Neutrophil (primary cell): ENCODE measurements at regions not wholly inside any gene's neighbourhood (a gene's known extent, or its start where the extent isn't known, plus 50 kb on each side); places are given as distances from the start of the nearest gene placed in this dataset.

Experiments
- H3K27ac ChIP-seq: fragments of 200-600 bp; sonication (generic); 2 replicates; pipeline ENCODE4 v1.5.1; 2016; ENCODE audit warnings: mild to moderate bottlenecking, moderate library complexity
- H3K27me3 ChIP-seq: fragments of 200-600 bp; sonication (generic); 2 replicates; pipeline ENCODE4 v1.6.0; 2016; ENCODE audit warnings: mild to moderate bottlenecking
- H3K36me3 ChIP-seq: fragments of 200-600 bp; sonication (generic); 2 replicates; pipeline ENCODE4 v1.5.1; 2017
- H3K4me1 ChIP-seq, 2 experiments: fragments of 200-600 bp in 1 of 2; sonication (generic) in 1 of 2; 1 replicate in 1 of 2; 2 replicates in 1 of 2; pipeline versions ENCODE4 v1.5.1 to v1.6.1; 2013 to 2016; ENCODE audit warnings: low read depth in 1 of 2, low read length in 1 of 2, mild to moderate bottlenecking in 1 of 2, moderate library complexity in 1 of 2; ENCODE audit not compliant: control insufficient read depth in 1 of 2, insufficient read depth in 1 of 2
- H3K4me3 ChIP-seq, 2 experiments: fragments of 200-600 bp in 1 of 2; sonication (generic) in 1 of 2; 1 replicate in 1 of 2; 2 replicates in 1 of 2; pipeline ENCODE4 v1.5.1; 2013 to 2016; ENCODE audit warnings: low read depth in 1 of 2, low read length in 1 of 2, mild to moderate bottlenecking in 1 of 2, moderate library complexity in 1 of 2
- H3K9me3 ChIP-seq: fragments of 200-600 bp; sonication (generic); 2 replicates; pipeline ENCODE4 v1.5.1; 2016
- TF ChIP-seq, protein P1 (sequence below): fragments of 200-600 bp; sonication (generic); IDR thresholded peaks from 2 replicates; pipeline ENCODE4 v1.5.1; 2016; ENCODE audit warnings: antibody characterized with exemption

DNA sequence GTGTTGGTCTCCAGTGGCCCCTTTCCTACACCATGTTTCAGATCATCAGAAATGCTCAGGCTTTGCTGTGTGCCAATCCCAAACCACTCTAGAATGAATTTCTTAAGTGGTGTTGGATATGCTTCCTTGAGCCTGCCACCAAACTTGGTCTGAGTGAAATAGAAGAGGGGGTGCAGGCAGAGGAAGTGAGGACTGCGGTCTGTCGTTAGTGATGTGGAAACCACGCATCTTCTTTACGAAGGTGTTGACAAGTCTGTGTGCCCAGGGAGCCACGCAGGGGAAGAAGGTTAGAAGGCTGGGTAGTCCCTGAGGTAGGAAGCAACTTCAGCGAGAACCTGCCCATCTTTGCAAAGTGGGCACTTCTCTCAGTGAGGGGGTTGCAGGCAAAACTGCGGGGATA lies 187.4 kb upstream of the NAV2 start:
- H3K9me3 ChIP-seq: no peaks in the 10 kb centered on the region
- TF ChIP-seq, protein P1, sequence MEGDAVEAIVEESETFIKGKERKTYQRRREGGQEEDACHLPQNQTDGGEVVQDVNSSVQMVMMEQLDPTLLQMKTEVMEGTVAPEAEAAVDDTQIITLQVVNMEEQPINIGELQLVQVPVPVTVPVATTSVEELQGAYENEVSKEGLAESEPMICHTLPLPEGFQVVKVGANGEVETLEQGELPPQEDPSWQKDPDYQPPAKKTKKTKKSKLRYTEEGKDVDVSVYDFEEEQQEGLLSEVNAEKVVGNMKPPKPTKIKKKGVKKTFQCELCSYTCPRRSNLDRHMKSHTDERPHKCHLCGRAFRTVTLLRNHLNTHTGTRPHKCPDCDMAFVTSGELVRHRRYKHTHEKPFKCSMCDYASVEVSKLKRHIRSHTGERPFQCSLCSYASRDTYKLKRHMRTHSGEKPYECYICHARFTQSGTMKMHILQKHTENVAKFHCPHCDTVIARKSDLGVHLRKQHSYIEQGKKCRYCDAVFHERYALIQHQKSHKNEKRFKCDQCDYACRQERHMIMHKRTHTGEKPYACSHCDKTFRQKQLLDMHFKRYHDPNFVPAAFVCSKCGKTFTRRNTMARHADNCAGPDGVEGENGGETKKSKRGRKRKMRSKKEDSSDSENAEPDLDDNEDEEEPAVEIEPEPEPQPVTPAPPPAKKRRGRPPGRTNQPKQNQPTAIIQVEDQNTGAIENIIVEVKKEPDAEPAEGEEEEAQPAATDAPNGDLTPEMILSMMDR: no peak

GRCh38 chr11:19524171-19524671 lies 188.4 kb upstream of the NAV2 start:
- no peaks in the 10 kb centered on the region for H3K9me3 ChIP-seq
- TF ChIP-seq, protein P1: no peak
- H3K27ac ChIP-seq: no peak overlapping the region
- no peaks in the 10 kb centered on the region for H3K36me3 ChIP-seq
- H3K4me3 ChIP-seq: no peak overlapping the region
- no peaks in the 10 kb centered on the region for H3K27me3 ChIP-seq
- peaks cover 0 to 14% of the 10 kb centered on the region in 2 experiments for H3K4me1 ChIP-seq

More for the DNA sequence above, 187.4 kb upstream of the NAV2 start:
- no peak overlapping the region for H3K4me3 ChIP-seq
- no peaks in the 10 kb centered on the region for H3K36me3 ChIP-seq
- H3K27me3 ChIP-seq: no peaks in the 10 kb centered on the region
- H3K27ac ChIP-seq: no peak overlapping the region
- peaks cover 0 to 14% of the 10 kb centered on the region in 2 experiments for H3K4me1 ChIP-seq

- TF ChIP-seq, protein P1: no peak
- no peaks in the 10 kb centered on the region for H3K9me3 ChIP-seq
- H3K36me3 ChIP-seq: no peaks in the 10 kb centered on the region
- no peak overlapping the region for H3K4me3 ChIP-seq
- peaks cover 15% of the 10 kb centered on the region for H3K27me3 ChIP-seq
- H3K27ac ChIP-seq: no peak overlapping the region
- peaks cover 0 to 8% of the 10 kb centered on the region in 2 experiments for H3K4me1 ChIP-seq
Observed at GRCh38 chr11:19520681-19521080, 192.0 kb upstream of the NAV2 start.

GRCh38 chr11:19519912-19520641 lies 192.6 kb upstream of the NAV2 start:
- Histone ChIP-seq H3K4me3 (no peak overlapping the region), H3K27me3 (peaks cover 20% of the 10 kb centered on the region), H3K4me1 (peaks cover 0 to 2% of the 10 kb centered on the region in 2 experiments), H3K36me3 (no peaks in the 10 kb centered on the region), H3K9me3 (no peaks in the 10 kb centered on the region), H3K27ac (no peak overlapping the region)
- TF ChIP-seq, protein P1: no peak

GRCh38 chr11:19519353-19519752 lies 193.3 kb upstream of the NAV2 start:
- Histone ChIP-seq H3K36me3 (no peaks in the 10 kb centered on the region), H3K27me3 (peaks cover 27% of the 10 kb centered on the region), H3K4me1 (no peaks in the 10 kb centered on the region), H3K9me3 (no peaks in the 10 kb centered on the region), H3K27ac (no peak overlapping the region), H3K4me3 (no peak overlapping the region)
- TF ChIP-seq, protein P1: no peak
